Spleen (tissue), 7 donors: ENCODE measurements at regions not wholly inside any gene's neighbourhood (a gene's known extent, or its start where the extent isn't known, plus 50 kb on each side); places are given as distances from the start of the nearest gene placed in this dataset.

Source experiments
- POLR2AphosphoS5 ChIP-seq, 3 donors: sonication (generic); formaldehyde crosslinking; IDR thresholded peaks; one replicate each; pipeline ENCODE4 v1.5.1; 2017; ENCODE audit warnings: antibody characterized with exemption in 3 of 3
- TF ChIP-seq, protein P1 (sequence below), 11 experiments: fragments of 200-600 bp in 7 of 11; fragments of 450-650 bp in 4 of 11; sonication (generic) in 4 of 11; IDR thresholded peaks in 8 of 11; conservative IDR thresholded peaks in 3 of 11; 1 replicate in 7 of 11; 2 replicates in 4 of 11; pipeline versions ENCODE4 v1.4.0 to v1.8.0; 2016 to 2021; ENCODE audit warnings: antibody characterized with exemption in 11 of 11, inconsistent platforms in 4 of 11, mild to moderate bottlenecking in 1 of 11
- donor health status: DM: no; HTN: no; CAD: no; lungs with moderate emphysema.
- donor health status: DM: no; HTN: no; CAD: no.
- donor health status: DM: no; HTN: no; CAD: no.

DNA sequence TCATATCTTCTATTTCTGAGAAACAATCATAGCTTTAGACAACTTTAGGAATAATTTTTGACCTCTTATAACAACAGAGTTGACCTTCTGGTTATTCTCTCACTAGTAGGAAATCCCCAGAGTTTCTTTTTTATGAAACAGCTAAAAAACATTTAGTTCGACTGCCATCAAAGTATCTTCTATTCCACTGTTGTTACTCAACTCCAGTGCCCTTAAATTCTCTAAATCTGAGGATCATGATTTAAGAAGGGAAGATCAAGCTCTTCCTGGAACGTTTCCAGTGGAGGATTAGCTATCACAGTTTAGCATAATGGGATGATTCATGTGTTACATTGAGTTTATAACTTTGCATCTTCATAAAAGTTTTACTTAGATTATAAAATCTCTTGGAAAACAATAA, 134.9 kb upstream of the VEGFC start:
- no peak for TF ChIP-seq POLR2AphosphoS5 (IDR thresholded peaks at IDR 0.05)
- TF ChIP-seq, protein P1, sequence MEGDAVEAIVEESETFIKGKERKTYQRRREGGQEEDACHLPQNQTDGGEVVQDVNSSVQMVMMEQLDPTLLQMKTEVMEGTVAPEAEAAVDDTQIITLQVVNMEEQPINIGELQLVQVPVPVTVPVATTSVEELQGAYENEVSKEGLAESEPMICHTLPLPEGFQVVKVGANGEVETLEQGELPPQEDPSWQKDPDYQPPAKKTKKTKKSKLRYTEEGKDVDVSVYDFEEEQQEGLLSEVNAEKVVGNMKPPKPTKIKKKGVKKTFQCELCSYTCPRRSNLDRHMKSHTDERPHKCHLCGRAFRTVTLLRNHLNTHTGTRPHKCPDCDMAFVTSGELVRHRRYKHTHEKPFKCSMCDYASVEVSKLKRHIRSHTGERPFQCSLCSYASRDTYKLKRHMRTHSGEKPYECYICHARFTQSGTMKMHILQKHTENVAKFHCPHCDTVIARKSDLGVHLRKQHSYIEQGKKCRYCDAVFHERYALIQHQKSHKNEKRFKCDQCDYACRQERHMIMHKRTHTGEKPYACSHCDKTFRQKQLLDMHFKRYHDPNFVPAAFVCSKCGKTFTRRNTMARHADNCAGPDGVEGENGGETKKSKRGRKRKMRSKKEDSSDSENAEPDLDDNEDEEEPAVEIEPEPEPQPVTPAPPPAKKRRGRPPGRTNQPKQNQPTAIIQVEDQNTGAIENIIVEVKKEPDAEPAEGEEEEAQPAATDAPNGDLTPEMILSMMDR (IDR thresholded peaks at IDR 0.05 in 8 of 11, conservative IDR thresholded peaks at IDR 0.05 in 3 of 11) = no peak
